ENCODE measurements at regions not wholly inside any gene's neighbourhood (a gene's known extent, or its start where the extent isn't known, plus 50 kb on each side); places are given as distances from the start of the nearest gene placed in this dataset.
"Not testable (repeated sequence)": the region's sequence is repeated elsewhere in the genome, so short reads cannot be mapped to it uniquely, and the experiment has no call there.

GRCh38 chr12:8282181-8282580 lies 54.8 kb upstream of the FAM90A1 start:
- not testable (repeated sequence) for H3K9me3 Mint-ChIP-seq, DNase-seq

GRCh38 chr12:8285681-8286080 lies 58.3 kb upstream of the FAM90A1 start:
- H3K36me3 Mint-ChIP-seq (ENCODE audit: low read depth); POLR2A ChIA-PET: not testable (repeated sequence)

More at GRCh38 chr12:8282181-8282580, 54.8 kb upstream of the FAM90A1 start:
- ATAC-seq (ENCODE audit: low read depth); H3K4me1 Mint-ChIP-seq; CTCF ChIA-PET; H3K27ac Mint-ChIP-seq; POLR2A ChIA-PET; H3K27me3 Mint-ChIP-seq; intact Hi-C loops (cut with micrococcal nuclease); H3K36me3 Mint-ChIP-seq (ENCODE audit: low read depth); H3K4me3 Mint-ChIP-seq: not testable (repeated sequence)

GRCh38 chr12:8291764-8292163 lies 64.3 kb upstream of the FAM90A1 start:
- POLR2A ChIA-PET; intact Hi-C loops (cut with micrococcal nuclease); H3K27me3 Mint-ChIP-seq; H3K27ac Mint-ChIP-seq; H3K36me3 Mint-ChIP-seq (ENCODE audit: low read depth); DNase-seq; H3K9me3 Mint-ChIP-seq; H3K4me3 Mint-ChIP-seq; H3K4me1 Mint-ChIP-seq; ATAC-seq (ENCODE audit: low read depth); CTCF ChIA-PET: not testable (repeated sequence)

More at GRCh38 chr12:8285681-8286080, 58.3 kb upstream of the FAM90A1 start:
- DNase-seq; H3K27ac Mint-ChIP-seq; intact Hi-C loops (cut with micrococcal nuclease); H3K4me1 Mint-ChIP-seq; CTCF ChIA-PET; ATAC-seq (ENCODE audit: low read depth); H3K27me3 Mint-ChIP-seq; H3K4me3 Mint-ChIP-seq; H3K9me3 Mint-ChIP-seq: not testable (repeated sequence)

- H3K27me3 Mint-ChIP-seq, CTCF ChIA-PET: not testable (repeated sequence)
Measured at GRCh38 chr12:8294662-8295061, 67.2 kb upstream of the FAM90A1 start.

GRCh38 chr12:8308611-8309010 lies 81.2 kb upstream of the FAM90A1 start:
- H3K9me3 Mint-ChIP-seq; H3K4me1 Mint-ChIP-seq; ATAC-seq (ENCODE audit: low read depth); intact Hi-C loops (cut with micrococcal nuclease); H3K27ac Mint-ChIP-seq; POLR2A ChIA-PET; H3K4me3 Mint-ChIP-seq; CTCF ChIA-PET; H3K27me3 Mint-ChIP-seq; H3K36me3 Mint-ChIP-seq (ENCODE audit: low read depth); DNase-seq: not testable (repeated sequence)

More at GRCh38 chr12:8294662-8295061, 67.2 kb upstream of the FAM90A1 start:
- H3K36me3 Mint-ChIP-seq (ENCODE audit: low read depth); DNase-seq; ATAC-seq (ENCODE audit: low read depth); H3K9me3 Mint-ChIP-seq; H3K27ac Mint-ChIP-seq; POLR2A ChIA-PET; intact Hi-C loops (cut with micrococcal nuclease); H3K4me1 Mint-ChIP-seq; H3K4me3 Mint-ChIP-seq: not testable (repeated sequence)

- CTCF ChIA-PET; H3K4me1 Mint-ChIP-seq; intact Hi-C loops (cut with micrococcal nuclease); H3K27me3 Mint-ChIP-seq; DNase-seq; H3K27ac Mint-ChIP-seq; H3K4me3 Mint-ChIP-seq; H3K36me3 Mint-ChIP-seq (ENCODE audit: low read depth); POLR2A ChIA-PET; ATAC-seq (ENCODE audit: low read depth); H3K9me3 Mint-ChIP-seq: not testable (repeated sequence)
Measured at GRCh38 chr12:8315997-8316396, 88.6 kb upstream of the FAM90A1 start.

GRCh38 chr12:8317675-8318074 lies 90.3 kb upstream of the FAM90A1 start:
- H3K27me3 Mint-ChIP-seq; POLR2A ChIA-PET; intact Hi-C loops (cut with micrococcal nuclease); H3K9me3 Mint-ChIP-seq; H3K36me3 Mint-ChIP-seq (ENCODE audit: low read depth); H3K4me3 Mint-ChIP-seq; H3K4me1 Mint-ChIP-seq; ATAC-seq (ENCODE audit: low read depth); DNase-seq; H3K27ac Mint-ChIP-seq; CTCF ChIA-PET: not testable (repeated sequence)

GRCh38 chr12:8320251-8320730 lies 92.9 kb upstream of the FAM90A1 start:
- ATAC-seq (ENCODE audit: low read depth); intact Hi-C loops (cut with micrococcal nuclease); DNase-seq; H3K4me1 Mint-ChIP-seq; H3K36me3 Mint-ChIP-seq (ENCODE audit: low read depth); H3K9me3 Mint-ChIP-seq; H3K27ac Mint-ChIP-seq; POLR2A ChIA-PET; CTCF ChIA-PET; H3K4me3 Mint-ChIP-seq; H3K27me3 Mint-ChIP-seq: not testable (repeated sequence)

- H3K27me3 Mint-ChIP-seq; CTCF ChIA-PET; POLR2A ChIA-PET; H3K4me1 Mint-ChIP-seq; DNase-seq; intact Hi-C loops (cut with micrococcal nuclease); H3K9me3 Mint-ChIP-seq; ATAC-seq (ENCODE audit: low read depth); H3K27ac Mint-ChIP-seq; H3K4me3 Mint-ChIP-seq; H3K36me3 Mint-ChIP-seq (ENCODE audit: low read depth): not testable (repeated sequence)
Measured at GRCh38 chr12:8320791-8321370, 93.5 kb upstream of the FAM90A1 start.

GRCh38 chr12:8325145-8325839 lies 97.9 kb upstream of the FAM90A1 start:
- H3K4me3 Mint-ChIP-seq; H3K27me3 Mint-ChIP-seq; POLR2A ChIA-PET; intact Hi-C loops (cut with micrococcal nuclease); CTCF ChIA-PET; H3K27ac Mint-ChIP-seq; DNase-seq; H3K9me3 Mint-ChIP-seq; H3K36me3 Mint-ChIP-seq (ENCODE audit: low read depth); H3K4me1 Mint-ChIP-seq; ATAC-seq (ENCODE audit: low read depth): not testable (repeated sequence)

GRCh38 chr12:8328835-8329234 lies 101.4 kb upstream of the FAM90A1 start:
- H3K9me3 Mint-ChIP-seq, result not testable (repeated sequence)

GRCh38 chr12:8332373-8332772 lies 105.0 kb upstream of the FAM90A1 start:
- H3K9me3 Mint-ChIP-seq; CTCF ChIA-PET; H3K36me3 Mint-ChIP-seq (ENCODE audit: low read depth); intact Hi-C loops (cut with micrococcal nuclease); H3K4me1 Mint-ChIP-seq; H3K27ac Mint-ChIP-seq; POLR2A ChIA-PET; DNase-seq; H3K4me3 Mint-ChIP-seq; H3K27me3 Mint-ChIP-seq; ATAC-seq (ENCODE audit: low read depth): not testable (repeated sequence)

More at GRCh38 chr12:8328835-8329234, 101.4 kb upstream of the FAM90A1 start:
- H3K36me3 Mint-ChIP-seq (ENCODE audit: low read depth); CTCF ChIA-PET; intact Hi-C loops (cut with micrococcal nuclease); POLR2A ChIA-PET; H3K4me3 Mint-ChIP-seq; DNase-seq; H3K4me1 Mint-ChIP-seq; ATAC-seq (ENCODE audit: low read depth); H3K27ac Mint-ChIP-seq; H3K27me3 Mint-ChIP-seq: not testable (repeated sequence)
